Stimulated activated naive B cell treated with anti-CD40 and anti-IgM and Interleukin-4, amounts not matched to agents 10 μg/mL and 1 μg/mL and 100 μg/mL, for 72 hours (primary cell): ENCODE measurements at regions not wholly inside any gene's neighbourhood (a gene's known extent, or its start where the extent isn't known, plus 50 kb on each side); places are given as distances from the start of the nearest gene placed in this dataset.
"Not testable (repeated sequence)": the region's sequence is repeated elsewhere in the genome, so short reads cannot be mapped to it uniquely, and the experiment has no call there.

ENCODE experiments used
- ATAC-seq, 2 donors: fragments of 150-1000 bp; cut with Tn5 transposase; replicated peaks; 2 replicates each; pipeline ENCODE4 v1.10.0; 2021; ENCODE audit warnings: moderate library complexity in 1 of 2
- DNase-seq: peaks from one replicate; pipeline ENCODE4 v3.0.0; 2021
- H3K27ac Mint-ChIP-seq: one replicate; pipeline ENCODE4 v1.8.0; 2022; ENCODE audit warnings: mild to moderate bottlenecking, mixed read lengths
- H3K27me3 Mint-ChIP-seq, 2 donors: one replicate each; pipeline ENCODE4 v1.8.0; 2022; ENCODE audit warnings: mixed read lengths in 2 of 2
- H3K36me3 Mint-ChIP-seq, 2 donors: one replicate each; pipeline ENCODE4 v1.8.0; 2022; ENCODE audit warnings: mixed read lengths in 2 of 2, mild to moderate bottlenecking in 1 of 2
- H3K4me1 Mint-ChIP-seq, 2 donors: one replicate each; pipeline ENCODE4 v1.8.0; 2022; ENCODE audit warnings: mixed read lengths in 2 of 2, mild to moderate bottlenecking in 1 of 2
- H3K4me3 Mint-ChIP-seq, 2 donors: one replicate each; pipeline ENCODE4 v1.8.0; 2022; ENCODE audit warnings: mild to moderate bottlenecking in 2 of 2, mixed read lengths in 2 of 2, moderate library complexity in 1 of 2
- H3K9me3 Mint-ChIP-seq, 2 donors: one replicate each; pipeline ENCODE4 v1.8.0; 2022; ENCODE audit warnings: mixed read lengths in 2 of 2, mild to moderate bottlenecking in 1 of 2

DNA sequence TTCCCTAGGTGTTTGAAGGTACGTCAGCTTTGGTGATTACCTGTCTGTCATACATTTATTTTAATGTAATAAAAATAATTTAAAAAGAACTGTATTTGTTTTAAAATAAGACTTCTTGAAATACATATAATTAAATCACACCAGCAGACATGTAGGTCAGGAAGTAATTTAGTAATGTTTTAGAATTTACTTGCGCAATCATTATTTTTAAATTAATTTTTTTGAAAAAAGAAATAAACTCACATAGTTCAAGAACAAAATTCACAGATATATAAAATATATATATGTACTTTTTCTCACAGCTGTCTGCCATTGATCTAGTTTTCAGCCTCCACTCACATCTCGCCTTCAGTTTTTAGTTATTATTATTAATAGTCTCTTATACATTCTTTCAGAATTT lies 875.9 kb downstream of the TTLL7 start:
- DNase-seq (no peak), ATAC-seq (no peak)
- no peak overlapping the region for H3K27ac Mint-ChIP-seq
- H3K4me3 Mint-ChIP-seq: no peak overlapping the region
- no peaks in the 10 kb centered on the region for H3K27me3 Mint-ChIP-seq
- H3K4me1 Mint-ChIP-seq: no peaks in the 10 kb centered on the region
- H3K36me3 Mint-ChIP-seq: no peaks in the 10 kb centered on the region
- H3K9me3 Mint-ChIP-seq: peaks cover 0 to 2% of the 10 kb centered on the region in 2 donors

- no peak for ATAC-seq
- no peak overlapping the region for H3K4me3 Mint-ChIP-seq
These were observed 880.5 kb downstream of the TTLL7 start for GRCh38 chr1:83118472-83118871.

DNA sequence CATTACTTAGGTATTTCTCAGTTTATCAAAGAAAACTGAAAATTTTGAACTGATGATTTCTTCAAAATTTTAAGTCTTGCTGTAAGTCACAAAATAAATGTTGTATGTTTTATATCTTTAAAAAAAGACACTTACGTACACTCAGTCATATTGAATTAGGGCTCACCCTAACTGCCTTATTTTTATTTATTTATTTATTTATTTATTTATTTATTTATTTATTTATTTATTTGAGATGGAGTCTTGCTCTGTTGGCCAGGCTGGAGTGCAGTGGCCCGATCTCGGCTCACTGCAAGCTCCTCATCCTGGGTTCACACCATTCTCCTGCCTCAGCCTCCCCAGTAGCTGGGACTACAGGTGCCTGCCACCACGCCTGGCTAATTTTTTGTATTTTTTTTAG lies 881.9 kb downstream of the TTLL7 start:
- ATAC-seq, H3K27me3 Mint-ChIP-seq, H3K9me3 Mint-ChIP-seq, DNase-seq, H3K27ac Mint-ChIP-seq, H3K4me3 Mint-ChIP-seq, H3K36me3 Mint-ChIP-seq, H3K4me1 Mint-ChIP-seq: not testable (repeated sequence)

More at GRCh38 chr1:83118472-83118871, 880.5 kb downstream of the TTLL7 start:
- no peaks in the 10 kb centered on the region for H3K27me3 Mint-ChIP-seq
- no peaks in the 10 kb centered on the region for H3K4me1 Mint-ChIP-seq
- DNase-seq: no peak
- peaks cover 0 to 1% of the 10 kb centered on the region in 2 donors for H3K9me3 Mint-ChIP-seq
- H3K36me3 Mint-ChIP-seq: no peaks in the 10 kb centered on the region
- no peak overlapping the region for H3K27ac Mint-ChIP-seq

DNA sequence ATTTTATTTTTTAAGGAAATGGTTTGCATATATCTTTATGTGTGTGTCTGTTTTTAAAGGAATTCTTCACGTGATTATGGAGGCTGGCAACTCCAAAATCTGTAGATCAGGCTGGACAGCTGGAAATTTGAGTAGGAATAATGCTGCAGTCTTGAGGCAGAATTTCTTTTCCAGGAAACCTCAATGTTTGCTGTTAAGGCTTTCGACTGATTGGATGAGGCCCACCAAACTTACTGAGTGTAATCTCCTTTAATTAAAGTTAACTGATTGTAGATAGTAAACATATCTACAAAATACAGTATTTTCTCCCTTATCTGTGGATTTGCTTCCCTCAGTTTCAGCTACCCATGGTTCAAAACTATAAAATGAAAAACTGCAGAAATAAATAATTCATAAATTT lies 883.1 kb downstream of the TTLL7 start:
- DNase-seq (no peak), ATAC-seq (no peak)
- no peaks in the 10 kb centered on the region for H3K27me3 Mint-ChIP-seq
- no peaks in the 10 kb centered on the region for H3K36me3 Mint-ChIP-seq
- no peak overlapping the region for H3K4me3 Mint-ChIP-seq
- no peaks in the 10 kb centered on the region for H3K4me1 Mint-ChIP-seq
- peaks cover 0 to 3% of the 10 kb centered on the region in 2 donors for H3K9me3 Mint-ChIP-seq
- no peak overlapping the region for H3K27ac Mint-ChIP-seq

GRCh38 chr1:83114136-83114834 lies 884.6 kb downstream of the TTLL7 start:
- H3K27ac Mint-ChIP-seq: no peak overlapping the region
- H3K9me3 Mint-ChIP-seq: peaks cover 0 to 3% of the 10 kb centered on the region in 2 donors
- no peaks in the 10 kb centered on the region for H3K36me3 Mint-ChIP-seq
- DNase-seq (no peak), ATAC-seq (no peak)
- H3K27me3 Mint-ChIP-seq: no peaks in the 10 kb centered on the region
- no peak overlapping the region for H3K4me3 Mint-ChIP-seq
- no peaks in the 10 kb centered on the region for H3K4me1 Mint-ChIP-seq

- no peak overlapping the region for H3K4me3 Mint-ChIP-seq
- no peaks in the 10 kb centered on the region for H3K4me1 Mint-ChIP-seq
- DNase-seq (no peak), ATAC-seq (peak in 1 of 2 donors; percentile 23)
- H3K9me3 Mint-ChIP-seq: peaks cover 0 to 3% of the 10 kb centered on the region in 2 donors
- no peaks in the 10 kb centered on the region for H3K36me3 Mint-ChIP-seq
- no peak overlapping the region for H3K27ac Mint-ChIP-seq
- H3K27me3 Mint-ChIP-seq: no peaks in the 10 kb centered on the region
These were observed 885.3 kb downstream of the TTLL7 start for GRCh38 chr1:83113652-83114051.

GRCh38 chr1:83112248-83112885 lies 886.6 kb downstream of the TTLL7 start:
- no peak for DNase-seq
- Mint-ChIP-seq H3K36me3 (no peaks in the 10 kb centered on the region), H3K27me3 (no peaks in the 10 kb centered on the region)

GRCh38 chr1:83110156-83110555 lies 888.8 kb downstream of the TTLL7 start:
- no peaks in the 10 kb centered on the region for H3K4me1 Mint-ChIP-seq
- DNase-seq (no peak), ATAC-seq (no peak)
- H3K36me3 Mint-ChIP-seq: no peaks in the 10 kb centered on the region
- no peak overlapping the region for H3K27ac Mint-ChIP-seq
- no peaks in the 10 kb centered on the region for H3K27me3 Mint-ChIP-seq
- H3K9me3 Mint-ChIP-seq: peaks cover 0 to 3% of the 10 kb centered on the region in 2 donors
- no peak overlapping the region for H3K4me3 Mint-ChIP-seq

More at GRCh38 chr1:83112248-83112885, 886.6 kb downstream of the TTLL7 start:
- Mint-ChIP-seq H3K4me1 (no peaks in the 10 kb centered on the region), H3K9me3 (peaks cover 0 to 3% of the 10 kb centered on the region in 2 donors), H3K4me3 (no peak overlapping the region), H3K27ac (no peak overlapping the region)
- ATAC-seq: no peak

- no peaks in the 10 kb centered on the region for H3K4me1 Mint-ChIP-seq
- H3K36me3 Mint-ChIP-seq: no peaks in the 10 kb centered on the region
- no peak overlapping the region for H3K27ac Mint-ChIP-seq
- H3K9me3 Mint-ChIP-seq: peaks cover 0 to 3% of the 10 kb centered on the region in 2 donors
- no peaks in the 10 kb centered on the region for H3K27me3 Mint-ChIP-seq
- ATAC-seq (no peak), DNase-seq (no peak)
- no peak overlapping the region for H3K4me3 Mint-ChIP-seq
These were observed 889.2 kb downstream of the TTLL7 start for GRCh38 chr1:83109692-83110091.

- H3K36me3 Mint-ChIP-seq: no peaks in the 10 kb centered on the region
- peaks cover 0 to 1% of the 10 kb centered on the region in 2 donors for H3K9me3 Mint-ChIP-seq
- no peaks in the 10 kb centered on the region for H3K4me1 Mint-ChIP-seq
- no peaks in the 10 kb centered on the region for H3K27me3 Mint-ChIP-seq
- H3K4me3 Mint-ChIP-seq: no peak overlapping the region
- DNase-seq: no peak
- no peak for ATAC-seq
- no peak overlapping the region for H3K27ac Mint-ChIP-seq
These were observed 894.4 kb downstream of the TTLL7 start for GRCh38 chr1:83104558-83104957.

DNA sequence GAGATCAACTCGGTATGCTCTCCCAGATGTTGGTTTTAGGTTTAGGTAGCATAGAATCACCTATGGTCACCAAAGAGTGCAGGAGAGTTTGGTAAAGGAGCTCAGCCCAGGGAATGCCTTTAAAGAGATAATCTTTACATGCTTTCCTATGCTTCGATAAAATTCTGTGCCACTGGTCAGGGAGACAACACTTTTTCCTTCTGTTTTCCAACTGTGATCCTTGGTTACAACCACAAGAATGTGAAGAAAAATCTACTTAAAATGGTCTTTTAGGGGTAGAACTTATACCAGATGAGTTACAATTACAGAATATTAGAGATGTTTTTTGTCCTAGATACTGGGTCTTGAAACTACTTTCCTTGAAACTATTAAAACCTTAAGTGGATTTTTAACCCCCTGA lies 895.6 kb downstream of the TTLL7 start:
- Mint-ChIP-seq H3K4me1 (no peaks in the 10 kb centered on the region), H3K27me3 (no peaks in the 10 kb centered on the region), H3K36me3 (no peaks in the 10 kb centered on the region), H3K4me3 (no peak overlapping the region), H3K9me3 (peaks cover 0 to 1% of the 10 kb centered on the region in 2 donors), H3K27ac (no peak overlapping the region)
- DNase-seq (no peak), ATAC-seq (no peak)

DNA sequence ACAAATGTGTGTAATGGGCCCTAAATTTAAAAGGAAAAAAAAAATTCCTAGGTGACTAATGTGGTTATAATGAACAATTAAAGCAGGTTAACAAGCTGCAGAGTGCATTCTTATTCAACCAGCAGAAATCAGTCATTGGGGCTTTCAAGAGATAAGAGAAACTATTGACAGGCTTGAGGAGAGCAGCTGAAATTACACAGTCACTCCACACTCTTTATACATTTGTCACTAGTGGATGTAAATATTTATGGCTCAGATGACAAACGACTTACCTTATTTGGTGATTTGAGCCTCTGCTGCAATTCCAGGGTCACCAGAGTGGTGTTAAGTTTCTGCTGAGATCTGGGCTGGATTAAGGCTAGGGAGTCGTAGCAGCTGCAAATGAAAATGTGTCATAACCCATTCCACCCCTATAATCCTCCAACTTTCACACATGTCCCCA lies 896.3 kb downstream of the TTLL7 start:
- Mint-ChIP-seq H3K4me1 (no peaks in the 10 kb centered on the region), H3K9me3 (peaks cover 0 to 1% of the 10 kb centered on the region in 2 donors), H3K27ac (no peak overlapping the region), H3K4me3 (no peak overlapping the region), H3K27me3 (no peaks in the 10 kb centered on the region), H3K36me3 (no peaks in the 10 kb centered on the region)
- ATAC-seq: no peak
- no peak for DNase-seq

- Mint-ChIP-seq H3K4me3 (no peak overlapping the region), H3K36me3 (no peaks in the 10 kb centered on the region), H3K4me1 (no peaks in the 10 kb centered on the region), H3K27me3 (no peaks in the 10 kb centered on the region), H3K9me3 (peaks cover 0 to 1% of the 10 kb centered on the region in 2 donors), H3K27ac (no peak overlapping the region)
- DNase-seq (no peak), ATAC-seq (no peak)
These were observed 897.5 kb downstream of the TTLL7 start for GRCh38 chr1:83101406-83101805.

DNA sequence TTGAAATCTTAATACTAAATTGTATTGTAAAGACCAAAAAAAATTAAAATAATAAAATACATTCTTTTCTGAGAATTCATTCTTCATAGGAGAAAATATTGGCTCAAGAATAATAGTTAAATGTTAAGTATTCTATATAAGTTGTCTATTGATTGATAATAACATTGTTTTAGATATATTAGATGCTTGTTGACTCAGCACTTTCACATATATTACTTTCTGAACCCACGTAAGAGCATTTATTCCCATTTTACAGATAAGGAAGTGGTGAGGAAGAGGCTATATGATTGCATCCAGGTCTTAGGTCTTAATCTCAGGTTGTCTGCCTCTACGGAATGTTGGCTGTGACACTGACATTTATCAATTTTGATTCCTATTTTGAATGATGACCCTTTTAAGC lies 898.8 kb downstream of the TTLL7 start:
- no peaks in the 10 kb centered on the region for H3K4me1 Mint-ChIP-seq
- DNase-seq: no peak
- no peaks in the 10 kb centered on the region for H3K36me3 Mint-ChIP-seq
- no peak overlapping the region for H3K27ac Mint-ChIP-seq
- H3K9me3 Mint-ChIP-seq: peaks cover 0 to 3% of the 10 kb centered on the region in 2 donors
- ATAC-seq: no peak
- H3K4me3 Mint-ChIP-seq: no peak overlapping the region
- no peaks in the 10 kb centered on the region for H3K27me3 Mint-ChIP-seq

GRCh38 chr1:83098791-83099190 lies 900.1 kb downstream of the TTLL7 start:
- no peaks in the 10 kb centered on the region for H3K36me3 Mint-ChIP-seq
- H3K9me3 Mint-ChIP-seq: peaks cover 0 to 3% of the 10 kb centered on the region in 2 donors
- H3K4me1 Mint-ChIP-seq: no peaks in the 10 kb centered on the region
- H3K27me3 Mint-ChIP-seq: no peaks in the 10 kb centered on the region
- H3K27ac Mint-ChIP-seq: no peak overlapping the region
- no peak for ATAC-seq
- H3K4me3 Mint-ChIP-seq: no peak overlapping the region
- DNase-seq: no peak
